GM12891 (cell line): ENCODE measurements at regions not wholly inside any gene's neighbourhood (a gene's known extent, or its start where the extent isn't known, plus 50 kb on each side); places are given as distances from the start of the nearest gene placed in this dataset.

Source experiments
- POLR2A ChIP-seq: IDR thresholded peaks from 2 replicates; pipeline ENCODE4 v1.6.1; 2011; ENCODE audit warnings: low read depth, low read length, control low read depth
- POLR2AphosphoS5 ChIP-seq: IDR thresholded peaks from 2 replicates; pipeline ENCODE4 v1.6.1; 2011; ENCODE audit warnings: low read depth, low read length, control low read depth
- POU2F2 ChIP-seq: IDR thresholded peaks from 2 replicates; pipeline ENCODE4 v1.6.1; 2011; ENCODE audit warnings: low read depth, mild to moderate bottlenecking, control low read depth, low read length, moderate library complexity

DNA sequence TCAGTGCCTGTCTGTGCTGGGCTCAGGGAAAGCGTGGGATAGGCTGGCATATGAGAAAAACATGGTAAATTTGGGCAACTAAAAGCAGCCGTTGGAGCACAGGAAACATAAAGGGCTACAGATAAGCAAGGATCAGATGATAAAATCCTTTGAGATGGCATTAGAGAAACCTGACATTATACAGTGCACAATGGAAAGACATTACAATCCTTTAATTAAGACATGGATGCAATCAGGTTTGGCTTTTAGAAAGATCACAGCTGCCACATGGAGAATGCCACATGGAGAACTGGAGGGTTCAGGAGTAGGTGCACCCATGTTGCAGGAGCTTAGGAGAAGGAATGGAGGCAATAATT lies 117.3 kb downstream of the CDC42EP3 start:
- TF ChIP-seq POLR2A (no peak), POLR2AphosphoS5 (no peak), POU2F2 (no peak)
